Activated gamma-delta T cell (primary cell): ENCODE measurements at regions not wholly inside any gene's neighbourhood (a gene's known extent, or its start where the extent isn't known, plus 50 kb on each side); places are given as distances from the start of the nearest gene placed in this dataset.
"Not testable (repeated sequence)": the region's sequence is repeated elsewhere in the genome, so short reads cannot be mapped to it uniquely, and the experiment has no call there.

Source experiments
- DNase-seq: peaks from one replicate; lab custom pipeline; 2025; lab: John Stamatoyannopoulos, UW

- no peak for DNase-seq
These were observed 51.5 kb downstream of the CRPPA start for GRCh38 chr7:16369855-16370254.

- not testable (repeated sequence) for DNase-seq
These were observed 52.0 kb downstream of the CRPPA start for GRCh38 chr7:16369309-16369708.

GRCh38 chr7:16368885-16369284, 52.5 kb downstream of the CRPPA start:
- no peak for DNase-seq

- no peak for DNase-seq
These were observed 54.2 kb downstream of the CRPPA start for GRCh38 chr7:16367115-16367514.

- no peak for DNase-seq
These were observed 55.4 kb downstream of the CRPPA start for GRCh38 chr7:16365952-16366351.

- no peak for DNase-seq
These were observed 56.2 kb downstream of the CRPPA start for GRCh38 chr7:16365177-16365576.

GRCh38 chr7:16359216-16359615, 62.1 kb downstream of the CRPPA start:
- no peak for DNase-seq

GRCh38 chr7:16357921-16358320, 63.4 kb downstream of the CRPPA start:
- no peak for DNase-seq

- DNase-seq: no peak
These were observed 63.9 kb downstream of the CRPPA start for GRCh38 chr7:16357474-16357873.

- no peak for DNase-seq
These were observed 64.9 kb downstream of the CRPPA start for GRCh38 chr7:16356301-16356958.

GRCh38 chr7:16354573-16354972, 66.8 kb downstream of the CRPPA start:
- DNase-seq: no peak

- no peak for DNase-seq
These were observed 68.1 kb downstream of the CRPPA start for GRCh38 chr7:16353226-16353625.

GRCh38 chr7:16350634-16351033, 70.7 kb downstream of the CRPPA start:
- DNase-seq: no peak

- DNase-seq: no peak
These were observed 73.1 kb downstream of the CRPPA start for GRCh38 chr7:16348251-16348650.

GRCh38 chr7:16347827-16348192, 73.5 kb downstream of the CRPPA start:
- no peak for DNase-seq

GRCh38 chr7:16347066-16347826, 74.1 kb downstream of the CRPPA start:
- no peak for DNase-seq

GRCh38 chr7:16345979-16346958, 75.1 kb downstream of the CRPPA start:
- DNase-seq: no peak

GRCh38 chr7:16344927-16345326, 76.4 kb downstream of the CRPPA start:
- DNase-seq: no peak

- DNase-seq: no peak
These were observed 77.7 kb downstream of the CRPPA start for GRCh38 chr7:16343612-16344011.

- DNase-seq: no peak
These were observed 83.3 kb downstream of the CRPPA start for GRCh38 chr7:16338065-16338464.

GRCh38 chr7:16326106-16326505, 95.2 kb downstream of the CRPPA start:
- no peak for DNase-seq

GRCh38 chr7:16323313-16323712, 98.0 kb downstream of the CRPPA start:
- no peak for DNase-seq
